ENCODE measurements at regions not wholly inside any gene's neighbourhood (a gene's known extent, or its start where the extent isn't known, plus 50 kb on each side); places are given as distances from the start of the nearest gene placed in this dataset.

GRCh38 chr4:103787057-103787456, 67.3 kb upstream of the TACR3 start:
- 38% methylated on average over 4 of the region's 4 CpGs for WGBS (ENCODE audit: low lambda C conversion rate)
- no peak overlapping the region for H3K4me3 ChIP-seq (ENCODE audit: low read depth in 2 of 2, low read length in 1 of 2)
- H2AFZ ChIP-seq (ENCODE audit: low read depth): no peak overlapping the region
- no peaks in the 10 kb centered on the region for H3K79me2 ChIP-seq (ENCODE audit: insufficient read depth)
- no peaks in the 10 kb centered on the region for H3K4me1 ChIP-seq (ENCODE audit: control insufficient read depth in 1 of 2, insufficient read depth in 2 of 2, low read depth in 1 of 2, low read length in 1 of 2)
- no peaks in the 10 kb centered on the region for H3K36me3 ChIP-seq (replicated peaks in 1 of 2; ENCODE audit: control insufficient read depth in 1 of 2, insufficient read depth in 2 of 2, low read length in 1 of 2)
- H4K20me1 ChIP-seq (ENCODE audit: insufficient read depth): no peaks in the 10 kb centered on the region
- TF ChIP-seq USF2 (IDR thresholded peaks at IDR 0.05; ENCODE audit: borderline replicate concordance, low read depth, low read length) (no peak), MXI1 (IDR thresholded peaks at IDR 0.05; ENCODE audit: low read depth, low read length) (no peak), RCOR1 (IDR thresholded peaks at IDR 0.05; ENCODE audit: low read length) (no peak), ELF1 (IDR thresholded peaks at IDR 0.05) (no peak), GATA2 (CRISPR knock-in tag; IDR thresholded peaks at IDR 0.05) (no peak), TAF1 (IDR thresholded peaks at IDR 0.05; ENCODE audit: borderline replicate concordance, low read depth, low read length) (no peak), ZBTB33 (IDR thresholded peaks at IDR 0.05; ENCODE audit: borderline replicate concordance, low read depth) (no peak), USF1 (IDR thresholded peaks at IDR 0.05; ENCODE audit: borderline replicate concordance, low read depth) (no peak), GABPA (IDR thresholded peaks at IDR 0.05; ENCODE audit: low read depth) (no peak), RXRA (IDR thresholded peaks at IDR 0.05; ENCODE audit: borderline replicate concordance, low read depth) (no peak), POLR2AphosphoS5 (IDR thresholded peaks at IDR 0.05; ENCODE audit: low read depth, low read length) (no peak), CHD2 (IDR thresholded peaks at IDR 0.05; ENCODE audit: low read length, partially characterized antibody) (no peak), NRF1 (IDR thresholded peaks at IDR 0.05; ENCODE audit: low read depth, low read length) (no peak), EZH2phosphoT487 (IDR thresholded peaks at IDR 0.05; ENCODE audit: borderline replicate concordance, low read depth) (no peak), JUND (IDR thresholded peaks at IDR 0.05) (no peak), RAD21 (IDR thresholded peaks at IDR 0.05; ENCODE audit: low read length) (no peak)
- TF ChIP-seq, protein P1, sequence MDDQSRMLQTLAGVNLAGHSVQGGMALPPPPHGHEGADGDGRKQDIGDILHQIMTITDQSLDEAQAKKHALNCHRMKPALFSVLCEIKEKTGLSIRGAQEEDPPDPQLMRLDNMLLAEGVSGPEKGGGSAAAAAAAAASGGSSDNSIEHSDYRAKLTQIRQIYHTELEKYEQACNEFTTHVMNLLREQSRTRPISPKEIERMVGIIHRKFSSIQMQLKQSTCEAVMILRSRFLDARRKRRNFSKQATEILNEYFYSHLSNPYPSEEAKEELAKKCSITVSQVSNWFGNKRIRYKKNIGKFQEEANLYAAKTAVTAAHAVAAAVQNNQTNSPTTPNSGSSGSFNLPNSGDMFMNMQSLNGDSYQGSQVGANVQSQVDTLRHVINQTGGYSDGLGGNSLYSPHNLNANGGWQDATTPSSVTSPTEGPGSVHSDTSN (IDR thresholded peaks at IDR 0.05): no peak
- TF ChIP-seq, protein P2, sequence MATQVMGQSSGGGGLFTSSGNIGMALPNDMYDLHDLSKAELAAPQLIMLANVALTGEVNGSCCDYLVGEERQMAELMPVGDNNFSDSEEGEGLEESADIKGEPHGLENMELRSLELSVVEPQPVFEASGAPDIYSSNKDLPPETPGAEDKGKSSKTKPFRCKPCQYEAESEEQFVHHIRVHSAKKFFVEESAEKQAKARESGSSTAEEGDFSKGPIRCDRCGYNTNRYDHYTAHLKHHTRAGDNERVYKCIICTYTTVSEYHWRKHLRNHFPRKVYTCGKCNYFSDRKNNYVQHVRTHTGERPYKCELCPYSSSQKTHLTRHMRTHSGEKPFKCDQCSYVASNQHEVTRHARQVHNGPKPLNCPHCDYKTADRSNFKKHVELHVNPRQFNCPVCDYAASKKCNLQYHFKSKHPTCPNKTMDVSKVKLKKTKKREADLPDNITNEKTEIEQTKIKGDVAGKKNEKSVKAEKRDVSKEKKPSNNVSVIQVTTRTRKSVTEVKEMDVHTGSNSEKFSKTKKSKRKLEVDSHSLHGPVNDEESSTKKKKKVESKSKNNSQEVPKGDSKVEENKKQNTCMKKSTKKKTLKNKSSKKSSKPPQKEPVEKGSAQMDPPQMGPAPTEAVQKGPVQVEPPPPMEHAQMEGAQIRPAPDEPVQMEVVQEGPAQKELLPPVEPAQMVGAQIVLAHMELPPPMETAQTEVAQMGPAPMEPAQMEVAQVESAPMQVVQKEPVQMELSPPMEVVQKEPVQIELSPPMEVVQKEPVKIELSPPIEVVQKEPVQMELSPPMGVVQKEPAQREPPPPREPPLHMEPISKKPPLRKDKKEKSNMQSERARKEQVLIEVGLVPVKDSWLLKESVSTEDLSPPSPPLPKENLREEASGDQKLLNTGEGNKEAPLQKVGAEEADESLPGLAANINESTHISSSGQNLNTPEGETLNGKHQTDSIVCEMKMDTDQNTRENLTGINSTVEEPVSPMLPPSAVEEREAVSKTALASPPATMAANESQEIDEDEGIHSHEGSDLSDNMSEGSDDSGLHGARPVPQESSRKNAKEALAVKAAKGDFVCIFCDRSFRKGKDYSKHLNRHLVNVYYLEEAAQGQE (IDR thresholded peaks at IDR 0.05; ENCODE audit: low read depth, low read length): no peak
- no peak for DNase-seq
- no peaks in the 10 kb centered on the region for H3K27me3 ChIP-seq (ENCODE audit: insufficient read depth)
- no peaks in the 10 kb centered on the region for H3F3A ChIP-seq (replicated peaks; ENCODE audit: insufficient read depth)
- ChIA-PET CTCF (interaction anchor here (1.6 to 1.9 kb wide), 3 partner anchors 8 to 33 kb away, joined by 4 to 8 read pairs (median 7); no protein-coding TSS in a partner anchor), POLR2A (no interaction called here)
- no peak overlapping the region for H3K9ac ChIP-seq
- H3K9me2 ChIP-seq: no peaks in the 10 kb centered on the region
- H3K27ac ChIP-seq (ENCODE audit: low read depth in 2 of 2, low read length in 1 of 2): no peak overlapping the region
- H3K4me2 ChIP-seq: no peak overlapping the region
- no peaks in the 10 kb centered on the region for H3K9me3 ChIP-seq

All from SK-N-SH (cell line).